Iris pigment epithelial cell (primary cell): ENCODE measurements at regions not wholly inside any gene's neighbourhood (a gene's known extent, or its start where the extent isn't known, plus 50 kb on each side); places are given as distances from the start of the nearest gene placed in this dataset.
"Not testable (repeated sequence)": the region's sequence is repeated elsewhere in the genome, so short reads cannot be mapped to it uniquely, and the experiment has no call there.

Experiments
- DNase-seq: peaks from one replicate; pipeline ENCODE4 v3.0.0-alpha.2; 2011; ENCODE audit warnings: low read depth

GRCh38 chr1:211206981-211207380, 52.2 kb upstream of the RCOR3 start:
- no peak for DNase-seq

GRCh38 chr1:211200311-211200710, 58.9 kb upstream of the RCOR3 start:
- no peak for DNase-seq

- DNase-seq, result no peak
Measured at GRCh38 chr1:211198880-211199279, 60.3 kb upstream of the RCOR3 start.

- DNase-seq, result peak; percentile 69
Measured at GRCh38 chr1:211198111-211198510, 61.1 kb upstream of the RCOR3 start.

- DNase-seq, result no peak
Measured at GRCh38 chr1:211196880-211197279, 62.3 kb upstream of the RCOR3 start.

- DNase-seq, result no peak
Measured at GRCh38 chr1:211194826-211195225, 60.9 kb upstream of the KCNH1 start.

GRCh38 chr1:211192227-211192626, 58.3 kb upstream of the KCNH1 start:
- DNase-seq, result no peak

GRCh38 chr1:211188721-211189120, 54.8 kb upstream of the KCNH1 start:
- DNase-seq, result not testable (repeated sequence)

GRCh38 chr1:211183747-211184313, 49.9 kb upstream of the KCNH1 start:
- DNase-seq, result no peak
